EH (cell line): ENCODE measurements at regions not wholly inside any gene's neighbourhood (a gene's known extent, or its start where the extent isn't known, plus 50 kb on each side); places are given as distances from the start of the nearest gene placed in this dataset.

ENCODE experiments used
- DNase-seq: peaks from one replicate; pipeline ENCODE4 v3.0.0-alpha.2; 2015; ENCODE audit warnings: low read depth

DNA sequence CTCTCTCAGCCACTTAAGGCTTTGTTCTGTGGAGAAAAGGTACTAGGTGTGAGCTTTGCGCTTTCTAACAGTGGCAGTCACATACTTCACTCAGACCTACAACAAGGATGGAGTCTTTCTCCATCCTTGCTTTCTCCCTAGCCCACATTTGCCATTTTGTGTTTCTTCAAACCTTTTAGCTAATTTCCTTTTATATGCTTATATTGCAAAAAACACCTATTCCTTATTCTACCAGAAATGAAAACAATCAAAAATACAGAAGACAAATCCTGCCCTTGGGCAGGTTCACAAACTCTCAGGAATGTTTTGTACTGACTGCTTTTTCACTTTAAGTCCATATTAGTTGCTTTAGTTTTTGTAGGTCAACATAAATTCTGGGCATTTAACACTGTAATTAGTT, 914.2 kb downstream of the SQOR start:
- no peak for DNase-seq

GRCh38 chr15:46552316-46552715, 917.5 kb downstream of the SQOR start:
- DNase-seq, result no peak

DNA sequence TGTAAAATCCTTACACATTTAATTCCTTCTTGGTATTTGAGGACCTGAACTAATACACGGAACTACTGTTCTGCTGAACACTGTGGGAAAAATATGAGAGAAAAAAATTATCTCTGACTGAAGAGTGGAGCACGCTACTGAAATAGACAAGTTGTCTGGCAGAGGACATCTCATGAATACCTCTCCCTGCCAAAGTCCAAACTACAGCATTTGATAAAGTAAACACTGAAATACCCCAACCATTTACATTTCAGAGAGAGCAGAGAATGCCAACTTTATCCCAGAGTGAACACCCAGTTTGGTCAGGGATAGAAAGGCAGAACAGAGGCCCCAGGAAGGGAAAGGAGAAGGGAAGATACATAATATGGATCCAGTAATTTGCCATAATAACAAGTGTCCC, 920.7 kb downstream of the SQOR start:
- no peak for DNase-seq

DNA sequence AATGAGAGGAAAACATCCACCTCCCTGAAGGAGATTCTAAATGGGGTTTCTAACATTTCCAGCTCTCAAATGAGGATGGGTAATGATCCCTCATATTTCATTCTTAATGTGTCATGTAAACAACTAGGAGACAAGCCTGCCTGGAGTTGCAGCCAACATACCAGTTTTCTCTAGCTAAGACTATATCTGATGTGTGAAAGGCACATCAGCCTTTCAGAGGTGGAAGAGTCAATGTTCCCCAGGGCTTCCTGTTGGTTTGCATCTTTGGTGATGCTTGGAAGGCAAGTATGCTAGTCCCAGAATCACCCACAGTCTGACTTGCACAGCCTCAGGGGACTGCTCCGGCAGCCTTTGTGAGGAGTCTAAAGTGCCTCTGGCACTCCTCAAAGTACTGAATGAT, 921.2 kb downstream of the SQOR start:
- no peak for DNase-seq

DNA sequence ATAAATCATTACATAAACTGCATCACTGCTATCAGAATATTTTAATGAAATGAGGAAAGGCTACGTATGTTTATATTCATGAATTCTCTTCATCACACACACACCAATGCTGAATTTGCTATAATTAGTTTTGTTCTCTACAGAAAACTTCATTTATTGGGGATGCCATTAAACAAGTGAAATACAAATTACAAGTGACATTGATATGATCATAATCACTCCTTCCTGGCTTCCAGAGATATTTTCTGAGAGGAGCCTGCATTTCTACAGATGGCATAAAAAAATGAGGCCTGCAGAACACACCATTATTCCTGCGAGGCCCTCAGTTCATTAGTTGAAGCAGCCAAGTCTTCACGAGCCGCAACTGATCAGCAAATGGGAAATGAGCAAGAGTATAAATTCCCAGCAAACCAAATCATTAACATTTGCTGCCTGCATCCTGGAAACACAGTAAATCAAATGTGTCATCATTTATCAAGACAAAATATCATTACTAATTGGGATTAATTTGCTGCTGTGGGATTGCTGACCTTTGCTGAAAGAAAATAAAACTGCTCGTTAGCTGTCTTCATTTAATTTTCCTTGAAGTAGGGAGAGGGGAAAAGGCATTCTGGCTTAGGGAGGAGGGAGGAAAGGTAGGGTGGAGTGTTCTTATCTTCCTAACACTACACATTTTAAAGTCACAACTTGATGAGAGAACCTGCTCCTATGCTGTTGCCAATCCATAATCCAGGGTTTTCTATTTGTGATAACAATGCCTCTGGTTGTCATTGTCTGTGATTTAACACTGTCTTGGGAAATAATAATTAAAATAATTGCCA, 921.9 kb downstream of the SQOR start:
- DNase-seq, result no peak

DNA sequence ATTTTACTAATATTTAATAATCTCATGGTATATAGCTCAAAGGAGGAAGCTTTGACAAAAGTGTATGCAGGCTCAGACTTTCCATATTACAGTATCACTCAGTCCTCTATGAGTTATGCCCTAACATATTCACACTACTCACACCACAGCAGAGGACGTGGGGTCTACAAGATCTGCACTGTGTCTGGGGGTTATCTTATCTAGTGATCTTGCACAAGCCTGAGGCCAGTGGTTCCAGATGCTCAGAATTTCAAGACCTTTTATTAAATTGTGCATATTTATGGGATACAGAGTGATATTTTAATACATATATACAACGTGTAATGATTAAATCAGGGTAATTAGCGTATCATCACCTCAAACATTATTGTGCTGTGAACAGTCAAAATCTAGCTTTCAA, 933.1 kb downstream of the SQOR start:
- no peak for DNase-seq

DNA sequence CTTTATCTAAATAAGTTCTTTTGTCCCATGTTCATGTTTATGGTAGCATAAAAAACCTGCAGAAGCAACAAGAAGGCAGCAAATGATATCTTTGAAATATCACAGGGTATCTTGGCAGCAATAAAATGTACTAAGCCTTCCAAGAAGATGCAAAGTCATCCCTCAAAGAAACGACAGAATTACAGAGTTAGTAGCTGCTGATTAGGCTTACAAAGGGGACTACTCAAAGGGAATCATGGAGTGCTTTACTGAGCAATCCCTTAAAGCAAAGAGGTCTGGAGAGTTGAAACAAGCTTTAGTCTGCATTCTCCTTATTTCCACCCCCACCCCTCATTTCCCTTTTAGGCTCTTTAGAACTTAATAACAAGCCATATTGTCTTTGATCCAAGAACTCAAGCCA, 935.0 kb downstream of the SQOR start:
- DNase-seq, result no peak

- peak; percentile 14 for DNase-seq
Measured at GRCh38 chr15:46576646-46577395, 942.0 kb downstream of the SQOR start.

DNA sequence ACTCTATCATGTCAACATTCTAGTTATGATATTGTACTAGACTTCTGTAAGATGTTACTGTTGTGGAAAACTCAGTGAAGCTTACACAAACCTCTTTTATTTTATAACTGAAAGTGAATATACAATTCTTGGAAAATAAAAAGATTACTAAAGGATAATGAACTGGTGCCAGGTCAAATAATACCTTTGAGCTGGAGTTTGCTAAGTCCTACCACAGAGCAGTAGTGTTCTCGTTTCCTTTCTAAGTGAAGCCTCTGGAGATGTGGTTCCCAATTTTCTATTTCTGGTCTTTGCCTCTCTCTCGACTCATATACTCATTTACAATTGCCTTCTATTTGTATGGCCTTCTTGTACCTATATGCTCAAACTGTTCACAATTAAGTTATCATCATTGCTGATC, 942.9 kb downstream of the SQOR start:
- DNase-seq, result no peak

GRCh38 chr15:46580487-46580886, 945.7 kb downstream of the SQOR start:
- no peak for DNase-seq

DNA sequence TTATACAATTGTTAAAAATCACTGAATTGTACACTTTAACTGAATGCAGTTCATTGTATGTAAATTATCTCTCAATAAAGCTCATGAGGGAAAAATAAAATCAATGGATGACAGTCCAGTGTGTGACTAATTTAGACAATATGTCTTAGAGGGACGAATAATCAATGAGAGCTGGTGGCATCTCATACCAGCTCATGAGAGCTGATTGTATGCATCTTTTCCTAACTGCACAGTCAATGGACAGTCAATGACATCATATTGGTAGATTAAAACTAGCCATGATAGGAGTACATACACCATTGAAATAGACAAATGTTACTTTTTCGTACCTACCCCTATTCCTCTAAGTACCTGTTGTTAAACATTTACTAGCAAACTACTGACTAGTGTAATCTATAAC, 946.1 kb downstream of the SQOR start:
- no peak for DNase-seq

DNA sequence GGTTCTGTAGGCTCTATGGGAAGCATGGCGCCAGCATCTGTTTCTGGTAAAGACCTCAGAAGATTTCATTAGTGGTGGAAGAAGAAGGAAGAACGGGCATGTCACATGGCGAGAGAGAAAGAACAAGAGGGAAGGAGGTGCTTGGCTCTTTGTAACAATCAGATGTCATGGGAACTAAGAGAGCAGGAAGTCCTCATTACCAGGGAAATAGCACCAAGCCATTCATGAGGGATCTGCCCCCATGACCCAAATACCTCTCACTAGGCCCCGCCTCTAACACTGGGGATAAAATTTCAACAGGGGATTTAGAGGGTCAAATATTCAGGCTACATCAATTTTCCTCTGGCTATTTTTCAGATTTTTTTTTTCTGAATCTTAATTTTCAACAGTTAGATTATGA, 954.3 kb downstream of the SQOR start:
- no peak for DNase-seq

- DNase-seq, result no peak
Measured at GRCh38 chr15:46591462-46591861, 956.6 kb downstream of the SQOR start.

GRCh38 chr15:46595016-46595415, 960.2 kb downstream of the SQOR start:
- no peak for DNase-seq

DNA sequence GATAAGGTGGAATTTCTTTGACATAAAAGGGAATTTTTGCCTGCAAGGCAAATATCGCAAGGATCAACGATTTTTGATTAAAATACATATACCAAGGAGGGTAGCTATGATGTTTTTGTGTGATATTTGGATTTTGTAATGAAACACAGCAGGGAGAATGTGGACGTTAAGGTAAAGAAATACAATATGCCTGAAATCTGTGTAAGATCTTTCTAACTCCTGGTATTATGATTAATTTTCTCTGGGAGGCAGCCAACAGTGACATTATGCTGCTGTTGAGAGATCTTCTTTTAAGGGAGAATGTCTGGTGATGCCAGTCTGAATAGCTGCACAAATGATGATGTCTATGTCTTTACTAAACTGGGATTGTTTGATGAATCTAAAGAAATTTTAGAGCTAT, 972.2 kb downstream of the SQOR start:
- DNase-seq, result no peak

DNA sequence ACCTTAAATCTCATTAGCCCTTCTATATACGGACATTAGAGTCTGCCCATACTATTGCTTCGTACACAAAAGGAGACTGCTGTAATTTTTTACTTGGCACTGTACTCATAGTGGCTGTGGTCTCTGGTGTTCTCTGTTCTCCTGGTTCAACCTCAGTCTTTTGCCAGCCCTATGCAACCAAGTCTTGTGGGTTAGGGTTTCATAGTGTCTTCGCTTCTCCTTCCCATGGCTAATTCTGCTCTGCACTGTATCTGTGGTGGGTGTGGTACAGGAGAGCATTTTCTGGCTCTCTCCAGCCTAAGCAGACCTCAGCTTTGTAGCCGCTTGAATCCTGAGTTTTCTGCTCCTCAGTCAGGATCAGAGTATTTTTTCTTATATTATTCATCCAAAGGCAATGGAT, 981.2 kb downstream of the SQOR start:
- no peak for DNase-seq

- no peak for DNase-seq
Measured at GRCh38 chr15:46617507-46617906, 982.7 kb downstream of the SQOR start.

DNA sequence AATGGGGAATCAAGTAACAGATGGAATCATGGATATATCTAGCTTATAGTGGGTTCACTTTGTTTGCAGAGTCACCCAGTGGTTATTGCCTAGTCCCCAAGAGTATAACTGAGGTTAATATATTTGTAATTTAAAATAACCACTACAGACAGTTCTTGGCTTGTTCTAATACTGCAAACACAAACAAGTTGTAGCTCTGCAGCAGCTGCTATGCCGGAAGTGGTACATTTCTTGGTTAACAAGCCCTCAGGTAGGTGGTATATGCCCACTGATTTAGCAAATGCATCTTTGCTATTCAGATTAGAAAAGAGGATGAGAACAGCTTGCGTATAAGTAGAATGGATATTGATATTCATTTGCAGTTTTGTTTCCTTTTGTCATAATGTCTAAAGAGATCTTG, 984.2 kb downstream of the SQOR start:
- DNase-seq, result no peak

DNA sequence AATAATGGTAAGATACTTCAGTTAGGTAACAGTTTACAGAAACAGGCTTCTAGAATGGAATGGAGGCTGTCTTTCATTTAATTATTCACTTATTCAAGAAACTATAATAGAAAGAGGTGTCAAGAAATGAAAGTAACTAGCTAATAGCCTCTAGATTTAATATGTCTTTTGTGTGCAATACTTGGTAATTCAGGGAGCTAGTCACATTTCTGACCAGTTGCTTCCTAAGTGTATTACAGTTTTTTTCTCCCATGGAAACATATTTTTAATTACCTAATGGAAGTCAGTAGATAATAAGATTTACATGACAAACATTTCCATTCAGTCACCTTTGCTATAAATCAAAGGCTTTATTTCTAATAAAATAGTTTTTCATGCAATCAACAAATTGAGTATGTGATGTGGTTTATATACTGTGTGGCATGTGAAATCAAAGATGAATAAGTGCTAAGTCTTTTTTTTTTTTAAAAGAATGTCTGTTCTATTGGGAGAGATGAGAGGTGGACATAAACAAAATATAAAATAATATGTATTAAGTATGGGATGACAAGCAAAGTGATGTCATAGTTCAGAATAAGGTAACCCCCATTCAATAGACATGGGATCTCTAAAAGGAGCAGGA, 985.7 kb downstream of the SQOR start:
- DNase-seq, result no peak

DNA sequence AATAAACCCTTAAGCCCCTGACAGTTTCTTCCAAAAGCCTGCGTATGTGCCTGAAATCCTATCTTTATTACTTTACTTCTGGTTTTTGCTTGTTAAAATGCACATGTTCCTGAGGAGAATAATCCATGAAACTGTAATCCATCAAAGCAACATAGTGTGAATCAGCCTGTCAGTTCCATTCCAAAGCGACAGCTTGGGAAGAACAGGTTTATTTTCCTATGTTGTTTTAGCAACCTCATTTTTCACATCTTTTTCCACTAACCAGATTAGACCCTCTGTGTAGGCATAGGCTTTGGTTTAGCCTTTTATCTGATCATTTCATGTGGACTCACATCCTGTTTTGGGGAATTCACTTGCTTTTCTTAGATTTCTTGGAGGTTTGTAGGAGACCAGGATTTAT, 988.0 kb downstream of the SQOR start:
- DNase-seq, result no peak

DNA sequence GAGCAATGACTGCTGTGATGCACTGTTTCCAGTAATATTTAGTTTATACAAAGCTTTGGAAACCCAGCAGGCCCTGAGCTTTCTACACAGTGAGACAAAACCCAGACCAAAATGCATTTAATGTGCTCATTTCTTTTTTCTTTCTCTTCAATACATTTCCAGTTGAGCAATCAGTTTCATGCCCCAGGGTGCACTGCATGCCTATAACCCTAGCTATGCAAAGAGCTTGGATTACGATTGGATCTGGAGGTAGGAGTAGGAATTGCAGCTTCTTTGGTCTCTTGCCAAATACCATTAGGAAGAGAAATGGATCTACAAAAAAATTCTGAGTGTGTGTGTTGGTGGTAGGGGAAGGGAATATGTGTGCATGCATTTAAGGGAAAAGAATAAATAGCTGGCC, 1001.4 kb downstream of the SQOR start:
- peak; percentile 9 for DNase-seq

- DNase-seq, result no peak
Measured at GRCh38 chr15:46644501-46645481, 1010.0 kb downstream of the SQOR start.
